Chondrocyte (in vitro differentiated cells): ENCODE measurements at regions not wholly inside any gene's neighbourhood (a gene's known extent, or its start where the extent isn't known, plus 50 kb on each side); places are given as distances from the start of the nearest gene placed in this dataset.

Experiments
- DNase-seq: peaks from one replicate; pipeline ENCODE4 v3.0.0; 2021; ENCODE audit warnings: mixed read lengths, low spot score
- H3K27ac Mint-ChIP-seq: one replicate; pipeline ENCODE4 v1.8.0; 2021; ENCODE audit warnings: mild to moderate bottlenecking, moderate library complexity, mixed read lengths; ENCODE audit not compliant: unreplicated experiment
- H3K27me3 Mint-ChIP-seq: 2 replicates; pipeline ENCODE4 v1.8.0; 2021; ENCODE audit warnings: low read depth, mixed read lengths
- H3K36me3 Mint-ChIP-seq: 2 replicates; pipeline ENCODE4 v1.8.0; 2021; ENCODE audit warnings: low read depth, mixed read lengths
- H3K4me1 Mint-ChIP-seq: 2 replicates; pipeline ENCODE4 v1.8.0; 2021; ENCODE audit warnings: low read depth, mild to moderate bottlenecking, mixed read lengths
- H3K4me3 Mint-ChIP-seq: one replicate; pipeline ENCODE4 v1.8.0; 2021; ENCODE audit warnings: mild to moderate bottlenecking, moderate library complexity, mixed read lengths; ENCODE audit not compliant: unreplicated experiment
- H3K9me3 Mint-ChIP-seq: 2 replicates; pipeline ENCODE4 v1.8.0; 2021; ENCODE audit warnings: low read depth, mixed read lengths
- CTCF ChIP-seq: fragments of 200-600 bp; sonication (generic); IDR thresholded peaks from 2 replicates; pipeline ENCODE4 v1.5.0; 2021; ENCODE audit warnings: antibody characterized with exemption, mild to moderate bottlenecking, moderate library complexity

GRCh38 chr1:232426801-232427200, 203.1 kb downstream of the SIPA1L2 start:
- DNase-seq, result no peak
- peaks cover 30% of the 10 kb centered on the region for H3K4me1 Mint-ChIP-seq

GRCh38 chr1:232425421-232425820, 204.5 kb downstream of the SIPA1L2 start:
- no peak for DNase-seq
- H3K27me3 Mint-ChIP-seq, result no peaks in the 10 kb centered on the region
- H3K27ac Mint-ChIP-seq, result no peak overlapping the region
- no peak overlapping the region for H3K4me3 Mint-ChIP-seq
- H3K4me1 Mint-ChIP-seq, result peaks cover 19% of the 10 kb centered on the region
- peaks cover 2% of the 10 kb centered on the region for H3K36me3 Mint-ChIP-seq
- H3K9me3 Mint-ChIP-seq, result no peaks in the 10 kb centered on the region
- TF ChIP-seq CTCF, result no peak

More at GRCh38 chr1:232426801-232427200, 203.1 kb downstream of the SIPA1L2 start:
- Mint-ChIP-seq H3K9me3 (no peaks in the 10 kb centered on the region), H3K27me3 (no peaks in the 10 kb centered on the region), H3K36me3 (peaks cover 4% of the 10 kb centered on the region), H3K4me3 (no peak overlapping the region), H3K27ac (no peak overlapping the region)
- no peak for TF ChIP-seq CTCF

GRCh38 chr1:232423591-232423990, 206.3 kb downstream of the SIPA1L2 start:
- Mint-ChIP-seq H3K4me1 (peaks cover 3% of the 10 kb centered on the region), H3K36me3 (peaks cover 9% of the 10 kb centered on the region), H3K27me3 (no peaks in the 10 kb centered on the region), H3K27ac (no peak overlapping the region), H3K4me3 (no peak overlapping the region), H3K9me3 (no peaks in the 10 kb centered on the region)
- TF ChIP-seq CTCF, result no peak
- no peak for DNase-seq

GRCh38 chr1:232422898-232423297, 207.0 kb downstream of the SIPA1L2 start:
- no peak overlapping the region for H3K4me3 Mint-ChIP-seq
- no peak overlapping the region for H3K27ac Mint-ChIP-seq
- no peak for TF ChIP-seq CTCF
- H3K27me3 Mint-ChIP-seq, result no peaks in the 10 kb centered on the region
- no peaks in the 10 kb centered on the region for H3K9me3 Mint-ChIP-seq
- no peak for DNase-seq
- H3K4me1 Mint-ChIP-seq, result peaks cover 2% of the 10 kb centered on the region
- peaks cover 9% of the 10 kb centered on the region for H3K36me3 Mint-ChIP-seq

GRCh38 chr1:232422098-232422497, 207.8 kb downstream of the SIPA1L2 start:
- no peak for TF ChIP-seq CTCF
- peaks cover 5% of the 10 kb centered on the region for H3K4me1 Mint-ChIP-seq
- peaks cover 9% of the 10 kb centered on the region for H3K36me3 Mint-ChIP-seq
- no peak for DNase-seq
- H3K27me3 Mint-ChIP-seq, result no peaks in the 10 kb centered on the region
- H3K9me3 Mint-ChIP-seq, result no peaks in the 10 kb centered on the region
- H3K4me3 Mint-ChIP-seq, result no peak overlapping the region
- no peak overlapping the region for H3K27ac Mint-ChIP-seq
